ENCODE measurements at regions not wholly inside any gene's neighbourhood (a gene's known extent, or its start where the extent isn't known, plus 50 kb on each side); places are given as distances from the start of the nearest gene placed in this dataset.

DNA sequence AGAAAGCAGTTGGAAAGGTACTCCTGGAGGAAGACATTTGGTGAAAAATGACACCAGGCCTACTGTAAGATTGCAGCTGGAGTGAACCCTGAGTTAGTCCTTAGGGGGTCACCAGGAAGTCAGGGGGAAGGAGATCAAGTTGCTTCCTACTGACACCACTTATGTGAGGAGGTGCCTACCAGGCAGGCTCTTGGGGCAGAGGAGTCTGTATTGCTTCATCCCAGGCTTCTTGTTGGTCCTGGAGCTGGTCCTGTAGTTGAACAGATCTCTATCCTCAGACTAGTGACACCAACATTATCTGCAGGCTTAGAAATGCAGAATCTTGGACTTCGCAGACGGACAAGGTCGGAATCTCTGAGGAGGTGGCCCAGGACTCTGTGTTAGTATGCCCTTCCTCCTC, 116.0 kb upstream of the ARGLU1 start:
- no peak for DNase-seq

DNA sequence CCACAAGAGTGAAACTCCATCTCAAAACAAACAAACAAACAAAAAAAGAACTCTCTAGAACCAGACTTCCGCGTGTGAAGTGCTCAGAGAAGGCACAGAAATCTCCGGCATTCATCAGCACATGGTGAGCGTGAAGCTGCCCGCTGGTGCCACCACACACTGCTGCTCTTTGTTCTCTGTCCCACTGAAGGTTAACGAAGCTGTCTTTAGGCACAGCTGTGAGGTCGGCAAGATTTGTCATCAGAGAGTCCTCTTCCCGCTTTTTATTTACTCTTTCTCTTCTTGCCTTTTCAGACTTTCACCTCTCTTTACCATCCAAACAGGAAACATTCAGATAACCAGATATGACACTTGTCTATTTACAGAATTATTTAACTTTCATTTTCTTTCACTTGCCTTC, 115.2 kb upstream of the ARGLU1 start:
- DNase-seq: no peak

DNA sequence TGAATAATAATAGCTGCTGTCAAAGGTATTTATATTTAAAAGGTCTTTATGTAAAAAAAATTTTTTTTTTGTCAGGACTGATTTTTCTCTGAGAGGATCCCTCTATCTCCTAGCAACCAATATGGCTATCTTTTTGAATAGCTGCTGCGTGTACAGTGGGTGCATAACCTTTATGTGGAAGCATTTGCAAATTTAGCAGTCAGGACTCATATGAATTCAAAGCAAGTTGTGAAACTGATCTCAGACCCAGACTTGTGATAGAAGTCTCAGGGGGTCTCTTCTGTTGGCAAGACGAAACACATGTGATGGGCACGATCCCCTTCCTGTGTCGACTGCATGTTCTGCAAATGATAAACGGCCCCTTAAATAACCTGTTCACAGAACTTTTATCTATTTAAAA, 114.1 kb upstream of the ARGLU1 start:
- no peak for DNase-seq

DNA sequence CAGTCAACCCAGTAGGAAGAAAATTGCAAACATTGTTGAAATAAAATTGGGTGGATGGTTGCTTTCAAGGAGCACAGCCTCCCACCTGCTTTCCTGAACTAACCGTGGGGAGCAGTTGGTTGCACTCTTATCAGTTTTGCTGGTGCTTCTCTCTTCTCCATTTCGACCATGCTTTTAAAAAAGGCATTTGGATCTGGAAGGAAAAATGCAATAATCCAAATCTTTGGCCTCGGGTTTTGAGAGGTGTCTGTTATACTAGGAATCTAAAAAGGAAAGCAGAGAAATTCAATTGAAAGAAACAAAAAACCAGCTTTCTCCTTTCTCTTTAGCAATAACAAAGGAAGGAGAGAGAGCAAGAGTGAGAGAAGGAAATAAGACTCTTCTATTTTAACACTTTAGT, 113.6 kb upstream of the ARGLU1 start:
- DNase-seq: no peak

DNA sequence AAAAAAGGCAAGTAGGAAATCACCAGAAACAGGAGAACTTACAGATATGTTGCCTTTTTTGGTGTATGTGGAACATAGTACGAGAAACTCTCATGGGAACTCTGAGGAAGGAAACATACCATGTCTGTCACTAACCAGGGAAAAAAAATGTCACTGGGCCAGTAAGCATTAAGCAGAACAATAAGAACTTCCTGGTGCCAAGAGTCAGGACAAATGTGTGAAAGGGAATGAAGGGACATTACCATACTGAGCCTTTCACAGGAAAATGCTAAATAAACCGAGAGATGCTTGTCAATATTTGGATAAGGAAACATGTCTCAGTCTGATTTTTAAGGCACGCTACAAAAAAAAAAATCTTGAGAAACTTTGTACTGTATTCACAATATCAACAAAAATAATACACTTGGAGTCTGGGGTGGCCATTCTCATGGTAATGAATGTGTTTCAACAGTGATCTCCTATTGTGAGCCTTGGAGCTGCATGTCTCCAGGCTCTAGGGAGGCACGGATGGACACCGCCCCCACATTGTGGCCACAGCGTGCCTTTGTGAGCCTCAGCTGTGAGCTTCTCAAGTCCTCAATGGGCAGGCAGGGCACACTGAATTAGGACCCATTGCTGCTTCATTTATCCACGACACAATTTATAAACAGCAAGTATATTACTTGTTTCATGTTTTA, 113.0 kb upstream of the ARGLU1 start:
- DNase-seq: no peak

DNA sequence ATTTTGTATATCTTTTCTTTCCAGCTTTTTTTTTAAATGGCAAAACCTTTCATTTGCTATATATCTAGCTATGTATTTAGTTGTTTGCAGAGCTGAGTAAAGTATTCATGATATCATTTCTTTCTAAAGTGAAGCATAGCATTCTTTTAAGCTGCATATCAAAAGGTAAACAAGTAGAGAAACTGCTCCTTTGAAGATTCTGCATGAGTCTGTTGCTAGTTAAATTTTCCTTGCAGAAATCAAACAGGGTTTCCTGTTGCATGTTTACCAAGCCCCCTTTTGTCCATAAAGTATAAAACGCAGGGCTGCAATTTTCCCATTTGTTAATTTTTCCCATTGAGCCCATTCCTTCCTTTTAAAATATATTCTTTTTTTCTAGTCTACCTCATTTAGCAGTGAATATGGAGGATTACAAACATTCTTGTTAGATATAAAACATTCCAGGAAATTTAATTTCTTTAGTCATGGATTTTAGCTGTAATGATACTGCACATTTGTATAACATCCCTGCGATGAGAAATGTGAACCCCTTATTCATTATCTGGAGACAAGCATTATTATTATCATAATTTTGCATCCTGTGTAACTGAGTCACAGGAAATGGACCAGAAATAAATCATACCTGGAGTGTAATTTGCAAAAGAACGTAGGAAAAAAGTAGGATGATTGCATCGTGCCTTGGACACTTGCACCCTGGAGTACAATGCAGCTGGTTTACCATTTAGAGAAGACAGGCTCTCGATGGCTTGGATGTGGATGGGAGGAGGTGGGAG, 110.9 kb upstream of the ARGLU1 start:
- no peak for DNase-seq

DNA sequence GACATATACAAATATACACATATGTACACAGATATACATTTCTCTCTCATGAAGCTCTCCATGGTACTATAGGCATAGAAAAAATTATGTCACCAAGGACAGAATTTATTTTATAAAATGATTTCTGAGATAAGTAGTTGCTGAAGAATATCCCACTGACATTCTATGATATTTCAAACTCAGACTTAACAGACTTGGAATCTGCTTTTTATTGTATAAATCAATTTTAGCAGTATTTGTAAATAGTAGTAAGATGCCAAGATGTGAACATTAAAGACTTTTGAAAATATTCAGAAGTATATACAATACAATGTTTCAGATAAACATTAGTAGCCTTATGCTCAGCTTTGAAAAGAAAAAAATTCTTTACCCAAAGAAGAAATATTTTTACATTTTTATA, 107.4 kb upstream of the ARGLU1 start:
- DNase-seq: no peak

DNA sequence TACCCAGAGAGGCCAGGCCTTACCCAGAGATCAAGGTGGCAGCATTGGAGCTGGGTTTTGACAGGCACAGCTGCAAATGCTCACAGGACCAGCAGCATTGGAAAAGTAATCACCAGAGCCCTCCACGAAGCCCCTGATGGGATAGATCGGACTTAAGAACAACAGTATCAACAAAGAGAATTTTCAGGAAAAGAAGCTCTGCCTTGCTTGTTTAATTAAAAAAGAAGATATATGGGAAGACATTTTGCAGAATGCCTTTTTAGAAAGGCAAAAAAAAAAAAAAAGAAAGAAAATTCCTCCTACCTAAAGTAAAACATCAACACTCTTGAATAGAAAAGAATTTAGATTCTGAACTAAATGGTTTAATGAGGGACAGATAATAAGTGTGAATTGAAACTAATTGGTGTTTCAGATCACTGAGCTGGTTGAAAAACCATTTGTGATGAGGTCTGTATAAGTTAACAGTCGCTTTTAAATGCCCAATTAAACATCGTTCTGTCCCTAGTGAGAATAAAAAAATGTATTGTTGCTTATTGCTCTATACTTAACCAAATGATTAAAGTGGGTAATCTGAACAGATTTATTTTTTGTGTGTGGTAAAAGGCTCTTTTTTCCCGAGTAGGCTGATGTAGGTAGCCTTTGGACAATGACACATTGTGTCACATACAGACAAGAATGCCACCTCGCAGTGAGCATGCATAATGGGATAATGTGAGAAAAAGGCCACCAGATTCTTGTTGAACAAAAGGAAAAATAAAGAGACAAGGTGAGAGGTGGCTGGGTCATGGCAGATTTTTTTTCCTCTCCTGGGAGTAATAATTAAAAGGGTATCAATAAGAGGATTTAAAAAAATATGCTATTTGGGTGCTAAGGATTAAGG, 93.0 kb upstream of the ARGLU1 start:
- DNase-seq: no peak

DNA sequence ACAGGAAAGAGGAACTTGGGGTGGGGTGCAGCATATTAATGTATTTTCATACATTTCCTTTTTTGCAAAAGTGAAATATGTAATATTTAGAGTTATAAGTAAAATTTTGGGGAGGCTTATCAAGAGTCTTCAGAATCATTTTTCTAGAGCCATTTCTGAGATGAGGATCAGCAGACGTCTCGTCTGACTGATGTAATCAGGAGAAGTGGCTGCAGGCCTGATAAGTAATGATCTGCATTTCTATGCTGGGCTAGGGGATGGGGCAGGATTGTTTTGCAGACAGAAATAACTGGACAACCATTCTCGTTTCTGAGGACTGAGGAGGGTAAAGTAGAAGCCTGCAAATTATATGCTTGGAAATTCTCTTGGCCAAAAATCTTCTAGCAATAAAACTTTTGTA, 89.2 kb upstream of the ARGLU1 start:
- no peak for DNase-seq

DNA sequence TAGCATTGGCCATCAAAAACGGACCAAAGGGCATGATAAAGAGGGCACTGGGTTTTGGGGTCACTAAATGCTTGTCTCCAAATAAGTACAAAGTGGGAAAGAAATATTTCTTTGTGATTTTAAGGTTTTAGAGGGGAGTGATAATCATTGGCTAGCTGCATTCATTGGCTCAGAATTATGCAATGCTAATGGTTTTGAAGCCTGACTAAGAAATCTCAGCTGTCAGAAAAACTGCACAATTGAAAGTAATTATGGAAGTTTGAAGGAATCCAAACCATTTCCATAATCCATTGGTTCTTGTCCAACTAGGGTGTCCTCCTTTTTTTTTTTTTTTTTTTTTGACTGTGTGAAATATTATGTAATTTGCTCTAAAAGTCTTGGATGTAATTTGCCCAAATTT, 88.2 kb upstream of the ARGLU1 start:
- no peak for DNase-seq

DNA sequence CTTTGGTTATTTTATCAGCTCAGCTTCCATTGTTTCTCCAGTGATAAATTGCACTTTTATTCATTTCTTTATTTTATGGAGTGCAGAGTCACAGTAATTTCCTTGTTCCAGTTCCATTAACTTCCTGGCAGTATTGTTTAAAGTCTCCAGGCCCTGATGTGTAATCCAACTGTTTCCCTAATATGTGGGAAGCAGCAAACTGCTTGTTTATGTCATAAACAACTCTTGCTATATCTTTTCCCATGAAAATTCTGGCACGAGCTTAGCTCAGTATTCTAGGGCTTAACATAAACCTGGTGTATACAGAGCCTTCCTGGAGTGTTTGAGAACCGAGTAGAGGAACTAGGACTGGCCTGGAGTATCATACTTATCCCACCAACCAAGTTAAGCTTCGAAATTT, 83.5 kb upstream of the ARGLU1 start:
- DNase-seq: peak; percentile 72 to 76

DNA sequence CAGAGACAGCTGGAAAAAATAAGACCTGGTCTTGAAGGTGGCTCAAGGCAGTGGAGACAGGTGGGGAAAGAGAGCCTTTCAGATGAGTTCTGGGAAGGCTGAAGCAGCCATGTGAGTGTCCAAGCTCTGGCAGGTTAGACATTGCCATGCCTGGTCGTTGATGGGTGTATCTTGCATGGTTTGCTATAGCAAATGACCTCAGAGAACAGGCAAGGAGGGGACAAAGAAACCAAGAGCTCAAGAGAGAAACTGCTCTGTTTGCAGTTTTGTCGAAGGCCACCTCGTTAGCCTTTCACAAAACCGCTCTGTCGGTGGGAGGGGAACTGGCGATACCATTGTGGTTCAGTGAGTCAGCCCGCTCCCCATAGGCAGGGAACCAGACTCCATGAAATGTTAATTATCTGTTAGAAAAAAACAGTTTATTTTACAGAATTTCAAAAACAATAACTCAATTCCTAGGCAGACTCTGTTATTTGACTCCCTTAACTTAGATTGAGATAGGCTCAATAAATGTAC, 82.8 kb upstream of the ARGLU1 start:
- DNase-seq: peak in 1 of 2 donors; percentile 55

DNA sequence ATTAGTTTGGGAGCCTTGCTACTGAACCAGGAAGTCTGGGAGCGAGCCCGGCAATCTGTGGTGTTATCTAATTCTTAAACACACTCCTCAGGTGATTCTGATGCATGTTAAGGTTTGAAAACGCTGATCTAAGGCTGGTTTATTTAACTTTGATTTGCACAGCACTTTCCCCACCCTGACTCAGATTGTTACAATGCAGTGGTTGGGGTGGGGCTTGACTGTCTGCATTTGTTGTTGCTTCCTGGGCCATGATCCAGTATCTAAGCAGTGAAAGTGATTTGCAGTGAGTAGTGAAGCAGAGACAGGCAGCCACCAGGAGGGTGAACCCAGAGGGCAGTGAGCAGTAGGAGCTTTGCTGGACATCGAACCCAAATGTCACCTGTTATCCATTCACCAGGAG, 81.6 kb upstream of the ARGLU1 start:
- no peak for DNase-seq

DNA sequence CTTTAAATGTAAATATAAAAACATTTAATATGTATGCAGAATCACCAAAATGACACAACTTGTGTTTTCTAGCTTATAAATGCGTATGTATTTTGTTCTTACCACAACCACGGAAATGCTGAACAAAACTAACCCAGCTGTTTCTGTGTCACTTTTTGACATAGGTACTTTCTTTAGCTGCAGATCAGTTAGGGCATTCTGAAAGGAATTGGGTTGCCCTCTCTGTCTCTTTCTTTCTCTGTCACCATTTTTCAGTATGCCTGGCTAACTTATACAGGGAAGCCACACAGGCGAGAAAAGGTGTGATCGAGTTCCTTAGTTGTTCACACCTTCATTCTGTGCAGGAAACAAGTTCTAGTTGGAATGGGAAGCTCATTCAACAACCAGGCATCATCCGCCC, 72.6 kb upstream of the ARGLU1 start:
- no peak for DNase-seq

DNA sequence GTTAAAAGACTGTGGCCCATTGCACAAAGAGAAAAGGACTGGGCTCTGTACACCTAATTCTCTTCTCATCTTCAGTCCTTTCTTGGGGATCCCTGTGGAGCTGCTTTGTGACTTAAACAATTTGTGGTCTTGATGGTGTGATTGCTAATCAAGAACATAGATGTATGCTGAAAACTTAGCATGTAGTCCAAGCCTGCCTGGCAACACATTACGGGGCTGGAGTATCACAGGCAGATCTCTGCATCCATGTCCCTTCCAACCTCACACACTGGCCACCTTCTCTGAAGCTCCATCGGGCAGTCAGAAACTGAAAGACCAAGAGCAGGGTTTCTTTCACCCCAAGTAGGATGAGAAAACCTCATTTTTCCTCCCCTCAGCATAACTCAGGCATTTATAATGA, 69.6 kb upstream of the ARGLU1 start:
- no peak for DNase-seq

DNA sequence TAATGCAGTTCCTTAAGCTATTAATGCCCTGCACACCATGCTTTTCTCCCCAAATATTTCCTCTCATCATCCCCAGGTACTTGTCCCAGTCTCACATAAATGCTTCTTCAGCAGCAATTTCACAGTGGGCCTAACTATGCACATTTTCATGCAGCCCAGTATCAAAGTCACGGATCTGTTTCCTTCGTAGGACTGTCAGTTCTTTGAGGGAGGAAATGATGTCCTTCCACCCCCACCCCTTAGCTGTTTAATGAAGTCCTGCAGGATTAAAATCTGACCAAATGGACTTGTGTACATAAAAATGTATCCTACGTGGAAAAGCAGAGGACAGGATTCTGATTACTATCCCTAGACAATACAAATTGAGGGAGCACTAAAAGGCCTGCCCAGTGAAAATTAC, 68.6 kb upstream of the ARGLU1 start:
- DNase-seq: no peak

DNA sequence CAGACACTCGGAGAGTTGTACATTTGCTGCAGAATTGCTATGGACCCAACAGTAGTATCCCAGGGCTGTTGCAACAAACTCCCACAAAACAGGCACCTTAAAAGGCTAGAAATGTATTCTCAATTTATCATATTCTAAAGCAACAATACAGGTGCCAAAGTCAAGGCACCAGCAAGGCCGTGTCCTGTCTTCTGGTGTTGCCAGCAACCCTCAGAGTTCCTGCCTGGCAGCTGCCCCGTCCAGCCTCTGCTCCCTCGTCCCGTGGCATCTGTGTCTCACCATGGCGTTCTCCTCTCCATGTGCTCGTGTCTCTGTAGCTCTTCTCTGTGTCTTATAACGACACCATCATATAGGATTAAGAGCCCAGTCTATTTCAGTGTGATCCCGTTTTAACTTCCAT, 67.7 kb upstream of the ARGLU1 start:
- DNase-seq: no peak

DNA sequence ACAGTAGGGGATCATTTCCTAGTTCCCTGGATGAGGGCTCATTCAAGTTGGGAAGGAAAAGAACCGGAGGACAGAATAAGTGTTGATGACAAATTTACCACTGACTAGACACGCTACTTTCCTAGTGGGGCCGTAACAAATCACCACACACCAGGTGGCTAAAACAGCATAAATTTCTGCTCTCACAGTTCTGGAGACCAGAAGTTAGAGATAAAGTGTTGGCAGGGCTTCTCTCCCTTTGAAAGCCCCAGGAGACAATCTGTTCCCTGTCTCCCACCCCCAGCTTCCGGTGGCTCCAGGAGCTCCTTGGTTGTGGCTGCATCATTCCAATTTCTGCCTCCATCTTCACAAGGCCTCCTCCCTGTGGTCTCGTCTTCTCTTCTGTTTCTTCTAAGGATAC, 65.4 kb upstream of the ARGLU1 start:
- no peak for DNase-seq

DNA sequence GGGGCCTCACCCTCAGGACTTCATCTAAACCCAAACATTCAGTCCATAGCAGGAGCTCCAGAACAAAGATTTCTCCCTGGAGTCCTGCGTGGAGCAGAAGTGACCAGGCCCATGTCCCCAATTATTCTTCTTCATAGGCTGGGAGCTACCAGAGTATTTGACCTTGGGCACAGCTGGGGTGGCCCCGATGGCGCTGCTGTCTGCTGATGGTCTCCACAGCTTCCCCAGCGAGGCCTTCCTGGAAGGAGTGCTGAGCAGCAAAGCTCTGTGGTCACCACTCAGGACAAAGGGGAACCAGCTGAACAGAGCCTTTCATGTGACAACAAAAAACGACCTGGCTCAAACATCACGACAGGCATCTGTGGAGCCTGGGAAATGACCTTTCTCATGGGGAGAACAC, 62.7 kb upstream of the ARGLU1 start:
- DNase-seq: no peak

DNA sequence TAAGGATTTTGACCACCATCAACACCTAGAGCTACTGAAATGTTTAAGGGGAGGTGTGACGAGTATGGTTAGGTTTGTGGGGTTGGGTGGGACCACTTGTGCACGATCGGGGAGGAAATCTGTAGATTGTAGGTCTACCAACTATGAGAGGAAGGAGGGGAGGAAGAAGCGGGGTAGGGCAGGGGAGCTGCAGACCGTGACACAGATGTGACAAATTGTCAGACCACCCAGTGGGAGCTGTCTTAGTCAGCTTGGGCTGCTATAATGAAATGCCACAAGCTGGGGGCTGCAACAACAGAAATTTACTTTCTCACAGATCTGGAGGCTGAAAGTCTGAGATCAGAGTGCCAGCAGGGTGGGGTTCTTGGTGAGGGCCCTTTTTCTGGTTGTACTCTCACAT, 62.2 kb upstream of the ARGLU1 start:
- no peak for DNase-seq

DNA sequence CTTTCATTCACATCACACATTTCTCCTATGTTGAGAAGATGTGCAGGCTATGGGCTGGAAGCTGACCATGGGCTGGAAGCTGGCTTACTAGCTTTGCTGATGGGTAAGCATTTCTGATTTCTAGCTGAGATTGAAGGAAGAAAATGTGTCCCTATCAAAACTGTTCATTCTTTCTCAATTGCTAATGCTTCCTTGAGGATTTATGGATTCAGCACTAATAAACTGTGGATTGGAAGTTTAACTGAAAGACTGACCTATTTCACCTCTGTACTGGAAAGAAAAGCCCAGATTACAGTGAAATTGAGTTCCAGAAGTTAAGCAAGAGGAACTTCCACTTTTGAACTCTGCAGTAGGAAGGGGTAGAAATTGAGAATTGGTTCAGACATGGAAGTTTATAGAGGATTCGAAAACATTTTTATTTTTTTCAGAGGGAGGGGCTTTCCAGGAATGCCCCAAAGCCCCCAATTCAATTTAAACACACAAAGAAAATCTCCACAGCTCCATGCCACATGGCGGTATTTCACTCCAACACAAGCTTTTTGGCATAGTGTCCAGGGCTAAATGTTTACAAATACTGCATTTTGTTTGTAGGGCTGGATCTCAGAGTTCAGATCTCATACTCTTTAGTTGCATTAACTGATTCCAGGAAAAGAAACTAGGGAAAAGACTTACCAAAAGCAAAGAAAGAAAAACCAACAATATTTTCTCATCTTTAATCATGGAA, 61.2 kb upstream of the ARGLU1 start:
- DNase-seq: peak; percentile 54 to 55

DNA sequence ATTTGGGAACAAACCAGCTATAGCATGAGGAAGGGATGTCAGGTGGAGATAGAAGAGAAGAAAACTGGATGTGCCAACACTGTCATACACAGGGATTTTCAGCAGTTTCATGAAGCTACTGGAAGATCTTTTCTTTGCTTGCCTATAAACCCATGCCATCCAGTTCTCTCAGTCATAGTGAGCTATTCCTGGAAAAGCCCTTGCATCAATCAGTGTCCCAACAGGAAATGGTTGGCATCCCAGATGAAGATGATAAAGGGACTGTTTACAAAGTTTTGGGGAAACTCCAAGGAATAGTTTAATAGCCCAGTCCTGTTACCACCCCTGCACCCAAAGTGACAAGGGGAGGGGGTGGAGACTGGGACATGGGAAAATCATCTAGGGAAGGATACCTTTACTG, 58.5 kb upstream of the ARGLU1 start:
- no peak for DNase-seq
